HL-60 (cell line): ENCODE measurements at regions not wholly inside any gene's neighbourhood (a gene's known extent, or its start where the extent isn't known, plus 50 kb on each side); places are given as distances from the start of the nearest gene placed in this dataset.

ENCODE experiments used
- DNase-seq, 2 experiments: peaks; one replicate each; pipeline ENCODE4 v3.0.0-alpha.2; 2010 to 2020; ENCODE audit warnings: low read depth in 1 of 2, low spot score in 1 of 2
- H3K27ac ChIP-seq: fragments of 250-450 bp; sonication (Bioruptor Pico); replicated peaks from 2 replicates; pipeline ENCODE4 v1.5.1; 2020; ENCODE audit warnings: mild to moderate bottlenecking, moderate library complexity
- H3K27me3 ChIP-seq: fragments of 250-450 bp; sonication (Bioruptor Pico); 2 replicates; pipeline ENCODE4 v1.5.1; 2021; ENCODE audit warnings: mild to moderate bottlenecking, moderate library complexity; ENCODE audit not compliant: insufficient read depth, poor library complexity, severe bottlenecking
- H3K4me3 ChIP-seq: replicated peaks from 2 replicates; pipeline ENCODE4 v1.5.1; 2011; ENCODE audit warnings: mild to moderate bottlenecking, control low read depth, low read length; ENCODE audit not compliant: insufficient read depth
- GABPA ChIP-seq: IDR thresholded peaks from 2 replicates; pipeline ENCODE4 v1.6.1; 2012; ENCODE audit warnings: low read depth
- POLR2AphosphoS5 ChIP-seq: IDR thresholded peaks from 2 replicates; pipeline ENCODE4 v1.6.1; 2012; ENCODE audit warnings: low read depth
- SPI1 ChIP-seq: IDR thresholded peaks from 2 replicates; pipeline ENCODE4 v1.6.1; 2012; ENCODE audit warnings: low read depth, mild to moderate bottlenecking, borderline replicate concordance
- TF ChIP-seq, protein P1 (sequence below): IDR thresholded peaks from 2 replicates; pipeline ENCODE4 v1.6.1; 2012; ENCODE audit warnings: low read depth; ENCODE audit not compliant: insufficient replicate concordance
- TF ChIP-seq, protein P2 (sequence below): IDR thresholded peaks from one replicate; pipeline ENCODE4 v1.5.1; 2011; ENCODE audit warnings: low read length, control low read depth, inconsistent platforms; ENCODE audit not compliant: insufficient read depth

DNA sequence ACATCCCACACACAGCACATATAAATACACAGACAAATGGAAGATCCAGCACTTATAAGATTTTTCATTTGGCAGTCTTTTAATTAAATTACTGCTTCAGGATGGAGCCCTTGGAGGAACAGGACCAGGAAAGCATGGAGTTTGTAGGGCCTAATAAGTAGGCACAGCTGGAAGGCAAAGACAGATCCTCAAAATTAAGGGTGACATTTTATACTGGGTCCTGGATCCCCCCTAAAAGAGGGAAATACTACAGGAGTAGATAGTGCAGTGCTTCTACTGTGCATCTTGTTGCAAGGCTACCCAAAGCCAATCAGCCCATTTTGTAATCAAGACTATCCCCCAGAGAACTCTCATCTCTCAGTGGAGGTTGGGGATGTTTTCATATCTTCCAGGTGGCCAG lies 1860.7 kb upstream of the PCDH10 start:
- no peak overlapping the region for H3K27ac ChIP-seq
- H3K27me3 ChIP-seq = no peaks in the 10 kb centered on the region
- TF ChIP-seq, protein P1, sequence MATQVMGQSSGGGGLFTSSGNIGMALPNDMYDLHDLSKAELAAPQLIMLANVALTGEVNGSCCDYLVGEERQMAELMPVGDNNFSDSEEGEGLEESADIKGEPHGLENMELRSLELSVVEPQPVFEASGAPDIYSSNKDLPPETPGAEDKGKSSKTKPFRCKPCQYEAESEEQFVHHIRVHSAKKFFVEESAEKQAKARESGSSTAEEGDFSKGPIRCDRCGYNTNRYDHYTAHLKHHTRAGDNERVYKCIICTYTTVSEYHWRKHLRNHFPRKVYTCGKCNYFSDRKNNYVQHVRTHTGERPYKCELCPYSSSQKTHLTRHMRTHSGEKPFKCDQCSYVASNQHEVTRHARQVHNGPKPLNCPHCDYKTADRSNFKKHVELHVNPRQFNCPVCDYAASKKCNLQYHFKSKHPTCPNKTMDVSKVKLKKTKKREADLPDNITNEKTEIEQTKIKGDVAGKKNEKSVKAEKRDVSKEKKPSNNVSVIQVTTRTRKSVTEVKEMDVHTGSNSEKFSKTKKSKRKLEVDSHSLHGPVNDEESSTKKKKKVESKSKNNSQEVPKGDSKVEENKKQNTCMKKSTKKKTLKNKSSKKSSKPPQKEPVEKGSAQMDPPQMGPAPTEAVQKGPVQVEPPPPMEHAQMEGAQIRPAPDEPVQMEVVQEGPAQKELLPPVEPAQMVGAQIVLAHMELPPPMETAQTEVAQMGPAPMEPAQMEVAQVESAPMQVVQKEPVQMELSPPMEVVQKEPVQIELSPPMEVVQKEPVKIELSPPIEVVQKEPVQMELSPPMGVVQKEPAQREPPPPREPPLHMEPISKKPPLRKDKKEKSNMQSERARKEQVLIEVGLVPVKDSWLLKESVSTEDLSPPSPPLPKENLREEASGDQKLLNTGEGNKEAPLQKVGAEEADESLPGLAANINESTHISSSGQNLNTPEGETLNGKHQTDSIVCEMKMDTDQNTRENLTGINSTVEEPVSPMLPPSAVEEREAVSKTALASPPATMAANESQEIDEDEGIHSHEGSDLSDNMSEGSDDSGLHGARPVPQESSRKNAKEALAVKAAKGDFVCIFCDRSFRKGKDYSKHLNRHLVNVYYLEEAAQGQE = no peak
- no peak for TF ChIP-seq POLR2AphosphoS5
- TF ChIP-seq GABPA = no peak
- TF ChIP-seq, protein P2, sequence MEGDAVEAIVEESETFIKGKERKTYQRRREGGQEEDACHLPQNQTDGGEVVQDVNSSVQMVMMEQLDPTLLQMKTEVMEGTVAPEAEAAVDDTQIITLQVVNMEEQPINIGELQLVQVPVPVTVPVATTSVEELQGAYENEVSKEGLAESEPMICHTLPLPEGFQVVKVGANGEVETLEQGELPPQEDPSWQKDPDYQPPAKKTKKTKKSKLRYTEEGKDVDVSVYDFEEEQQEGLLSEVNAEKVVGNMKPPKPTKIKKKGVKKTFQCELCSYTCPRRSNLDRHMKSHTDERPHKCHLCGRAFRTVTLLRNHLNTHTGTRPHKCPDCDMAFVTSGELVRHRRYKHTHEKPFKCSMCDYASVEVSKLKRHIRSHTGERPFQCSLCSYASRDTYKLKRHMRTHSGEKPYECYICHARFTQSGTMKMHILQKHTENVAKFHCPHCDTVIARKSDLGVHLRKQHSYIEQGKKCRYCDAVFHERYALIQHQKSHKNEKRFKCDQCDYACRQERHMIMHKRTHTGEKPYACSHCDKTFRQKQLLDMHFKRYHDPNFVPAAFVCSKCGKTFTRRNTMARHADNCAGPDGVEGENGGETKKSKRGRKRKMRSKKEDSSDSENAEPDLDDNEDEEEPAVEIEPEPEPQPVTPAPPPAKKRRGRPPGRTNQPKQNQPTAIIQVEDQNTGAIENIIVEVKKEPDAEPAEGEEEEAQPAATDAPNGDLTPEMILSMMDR = no peak
- no peak for TF ChIP-seq SPI1

DNA sequence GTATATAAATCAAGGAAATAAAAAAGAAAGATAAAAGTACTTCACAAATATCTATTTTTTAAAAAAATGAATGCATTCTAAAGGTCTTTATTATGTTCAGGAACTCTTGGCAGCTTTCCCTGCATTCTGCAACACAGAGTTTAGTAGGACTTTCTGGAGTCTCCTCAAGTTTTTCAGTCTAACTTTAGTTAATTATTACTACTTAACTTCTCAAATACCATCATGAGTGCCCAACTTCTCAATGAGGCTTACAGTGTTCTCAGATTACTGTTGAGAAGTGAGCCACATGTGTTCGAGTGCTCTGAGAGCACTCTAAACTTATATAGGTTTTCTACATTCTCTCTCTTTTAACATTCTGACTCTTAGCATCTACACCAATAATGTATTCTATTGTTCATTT lies 1852.9 kb upstream of the PCDH10 start:
- DNase-seq = no peak
- no peak for TF ChIP-seq POLR2AphosphoS5
- TF ChIP-seq, protein P2 = no peak
- TF ChIP-seq, protein P1 = no peak
- no peak for TF ChIP-seq SPI1
- no peak for TF ChIP-seq GABPA
- H3K27me3 ChIP-seq = no peaks in the 10 kb centered on the region
- no peak overlapping the region for H3K4me3 ChIP-seq
- no peak overlapping the region for H3K27ac ChIP-seq

More for the DNA sequence above, 1860.7 kb upstream of the PCDH10 start:
- H3K4me3 ChIP-seq = no peak overlapping the region
- no peak for DNase-seq

DNA sequence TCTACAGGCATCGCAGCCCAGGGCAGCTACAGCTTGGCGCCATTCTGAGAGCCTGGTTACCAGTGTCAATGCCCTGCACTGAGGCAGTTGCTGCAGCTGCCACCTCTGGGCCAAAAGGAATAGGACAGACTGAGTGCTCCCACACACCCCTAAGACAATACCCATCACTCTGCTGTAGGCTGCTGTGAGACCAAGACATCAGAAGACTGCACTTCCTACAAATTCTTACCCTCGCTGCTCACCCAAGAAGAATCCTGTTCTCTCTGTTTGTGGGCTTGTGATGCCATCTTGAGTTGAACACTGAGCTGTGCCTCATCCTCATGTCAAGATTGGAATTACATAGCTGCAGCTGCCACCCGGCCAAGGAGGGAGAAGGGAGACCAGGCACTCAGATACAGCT lies 1847.0 kb upstream of the PCDH10 start:
- H3K4me3 ChIP-seq = no peak overlapping the region
- no peak for DNase-seq
- TF ChIP-seq GABPA (no peak), SPI1 (no peak), POLR2AphosphoS5 (no peak)
- TF ChIP-seq, protein P2 = no peak
- TF ChIP-seq, protein P1 = no peak
- no peak overlapping the region for H3K27ac ChIP-seq
- no peaks in the 10 kb centered on the region for H3K27me3 ChIP-seq
